ENCODE measurements at regions not wholly inside any gene's neighbourhood (a gene's known extent, or its start where the extent isn't known, plus 50 kb on each side); places are given as distances from the start of the nearest gene placed in this dataset.
"Not testable (repeated sequence)": the region's sequence is repeated elsewhere in the genome, so short reads cannot be mapped to it uniquely, and the experiment has no call there.

GRCh38 chr20:26163890-26164289, 467.2 kb upstream of the ZNF337 start:
- H3K9ac ChIP-seq (ENCODE audit: low read depth in 2 of 2, low read length in 2 of 2) = no peak overlapping the region
- H3K36me3 ChIP-seq = no peaks in the 10 kb centered on the region
- no peak for DNase-seq
- H3K9me3 ChIP-seq = no peaks in the 10 kb centered on the region
- intact Hi-C loops (cut with DNase I) = no loop called here
- H3K4me3 ChIP-seq = no peak overlapping the region
- no peak for TF ChIP-seq CTCF (IDR thresholded peaks at IDR 0.05)
- H3K27me3 ChIP-seq = no peaks in the 10 kb centered on the region
- no peaks in the 10 kb centered on the region for H3K4me1 ChIP-seq
- no peak overlapping the region for H3K27ac ChIP-seq

GRCh38 chr20:26163151-26163550, 466.5 kb upstream of the ZNF337 start:
- H3K4me1 ChIP-seq; H3K36me3 ChIP-seq; H3K4me3 ChIP-seq; intact Hi-C loops (cut with DNase I); DNase-seq; H3K27me3 ChIP-seq; H3K27ac ChIP-seq; H3K9me3 ChIP-seq; H3K9ac ChIP-seq (ENCODE audit: low read depth in 2 of 2, low read length in 2 of 2): not testable (repeated sequence)

- H3K27me3 ChIP-seq; H3K4me1 ChIP-seq; DNase-seq; H3K36me3 ChIP-seq; H3K9ac ChIP-seq (ENCODE audit: low read depth in 2 of 2, low read length in 2 of 2); H3K9me3 ChIP-seq; H3K4me3 ChIP-seq; H3K27ac ChIP-seq; intact Hi-C loops (cut with DNase I): not testable (repeated sequence)
Observed at GRCh38 chr20:26161741-26162140, 465.1 kb upstream of the ZNF337 start.

- H3K27me3 ChIP-seq; H3K36me3 ChIP-seq; H3K9ac ChIP-seq (ENCODE audit: low read depth in 2 of 2, low read length in 2 of 2); H3K4me1 ChIP-seq; intact Hi-C loops (cut with DNase I); H3K27ac ChIP-seq; H3K9me3 ChIP-seq; DNase-seq; H3K4me3 ChIP-seq: not testable (repeated sequence)
Observed at GRCh38 chr20:26160916-26161315, 464.3 kb upstream of the ZNF337 start.

GRCh38 chr20:26154224-26154623, 457.6 kb upstream of the ZNF337 start:
- no peak for DNase-seq
- H3K4me1 ChIP-seq = no peaks in the 10 kb centered on the region
- no peak overlapping the region for H3K4me3 ChIP-seq
- H3K27me3 ChIP-seq = no peaks in the 10 kb centered on the region
- no peak for TF ChIP-seq CTCF (IDR thresholded peaks at IDR 0.05)
- H3K9me3 ChIP-seq = no peaks in the 10 kb centered on the region
- H3K36me3 ChIP-seq = no peaks in the 10 kb centered on the region
- intact Hi-C loops (cut with DNase I) = no loop called here
- no peak overlapping the region for H3K9ac ChIP-seq (ENCODE audit: low read depth in 2 of 2, low read length in 2 of 2)
- H3K27ac ChIP-seq = no peak overlapping the region

- no peak for TF ChIP-seq CTCF (IDR thresholded peaks at IDR 0.05)
- Histone ChIP-seq H3K27ac (no peak overlapping the region), H3K9ac (ENCODE audit: low read depth in 2 of 2, low read length in 2 of 2) (no peak overlapping the region), H3K9me3 (no peaks in the 10 kb centered on the region), H3K4me1 (no peaks in the 10 kb centered on the region), H3K27me3 (no peaks in the 10 kb centered on the region), H3K4me3 (no peak overlapping the region), H3K36me3 (no peaks in the 10 kb centered on the region)
- intact Hi-C loops (cut with DNase I) = no loop called here
- no peak for DNase-seq
Observed at GRCh38 chr20:26135325-26136110, 438.9 kb upstream of the ZNF337 start.

GRCh38 chr20:26134606-26135005, 438.0 kb upstream of the ZNF337 start:
- no peaks in the 10 kb centered on the region for H3K4me1 ChIP-seq
- no peak for DNase-seq
- H3K27ac ChIP-seq = no peak overlapping the region
- H3K36me3 ChIP-seq = no peaks in the 10 kb centered on the region
- intact Hi-C loops (cut with DNase I) = no loop called here
- no peak for TF ChIP-seq CTCF (IDR thresholded peaks at IDR 0.05)
- H3K9ac ChIP-seq (ENCODE audit: low read depth in 2 of 2, low read length in 2 of 2) = no peak overlapping the region
- no peaks in the 10 kb centered on the region for H3K27me3 ChIP-seq
- H3K9me3 ChIP-seq = no peaks in the 10 kb centered on the region
- no peak overlapping the region for H3K4me3 ChIP-seq

GRCh38 chr20:26133794-26134193, 437.1 kb upstream of the ZNF337 start:
- H3K4me1 ChIP-seq; H3K4me3 ChIP-seq; intact Hi-C loops (cut with DNase I); H3K9me3 ChIP-seq; H3K27me3 ChIP-seq; H3K36me3 ChIP-seq; H3K9ac ChIP-seq (ENCODE audit: low read depth in 2 of 2, low read length in 2 of 2); DNase-seq; H3K27ac ChIP-seq: not testable (repeated sequence)

- H3K9ac ChIP-seq (ENCODE audit: low read depth in 2 of 2, low read length in 2 of 2); H3K27ac ChIP-seq; H3K9me3 ChIP-seq; H3K4me3 ChIP-seq; H3K4me1 ChIP-seq; DNase-seq; H3K27me3 ChIP-seq; intact Hi-C loops (cut with DNase I); H3K36me3 ChIP-seq: not testable (repeated sequence)
Observed at GRCh38 chr20:26120920-26121319, 424.3 kb upstream of the ZNF337 start.

- H3K36me3 ChIP-seq; H3K4me3 ChIP-seq; DNase-seq; H3K9me3 ChIP-seq; H3K4me1 ChIP-seq; H3K27ac ChIP-seq; H3K9ac ChIP-seq (ENCODE audit: low read depth in 2 of 2, low read length in 2 of 2); intact Hi-C loops (cut with DNase I); H3K27me3 ChIP-seq: not testable (repeated sequence)
Observed at GRCh38 chr20:26094498-26094897, 397.8 kb upstream of the ZNF337 start.
